ENCODE measurements at regions not wholly inside any gene's neighbourhood (a gene's known extent, or its start where the extent isn't known, plus 50 kb on each side); places are given as distances from the start of the nearest gene placed in this dataset.
"Not testable (repeated sequence)": the region's sequence is repeated elsewhere in the genome, so short reads cannot be mapped to it uniquely, and the experiment has no call there.

GRCh38 chr6:103820148-103820547, 1039.6 kb downstream of the HACE1 start:
- Histone ChIP-seq H4K20me1 (ENCODE audit: low read depth, low read length) (no peaks in the 10 kb centered on the region), H3K79me2 (ENCODE audit: insufficient read depth, low read length) (no peaks in the 10 kb centered on the region), H3F3A (ENCODE audit: insufficient read depth) (no peaks in the 10 kb centered on the region), H3K27me3 (ENCODE audit: low read length) (no peaks in the 10 kb centered on the region), H3K4me3 (ENCODE audit: insufficient read depth, low read length, poor library complexity, severe bottlenecking) (no peak overlapping the region), H3K9me3 (ENCODE audit: insufficient read depth, low read length) (no peaks in the 10 kb centered on the region), H3K9me2 (replicated peaks; ENCODE audit: insufficient read depth, low read length) (no peaks in the 10 kb centered on the region), H2AFZ (ENCODE audit: low read depth, low read length, severe bottlenecking) (no peak overlapping the region), H3K36me3 (ENCODE audit: low read length) (no peaks in the 10 kb centered on the region), H3K4me2 (ENCODE audit: low read depth, low read length, poor library complexity, severe bottlenecking) (no peak overlapping the region), H3K9ac (ENCODE audit: low read length) (no peak overlapping the region), H3K27ac (ENCODE audit: low read depth, low read length) (no peak overlapping the region)
- TF ChIP-seq CTCF (IDR thresholded peaks at IDR 0.05; ENCODE audit: insufficient read depth, low read length, poor library complexity, severe bottlenecking), result no peak

GRCh38 chr6:103819509-103819908, 1040.2 kb downstream of the HACE1 start:
- H3F3A ChIP-seq (ENCODE audit: insufficient read depth), result no peaks in the 10 kb centered on the region
- TF ChIP-seq CTCF (IDR thresholded peaks at IDR 0.05; ENCODE audit: insufficient read depth, low read length, poor library complexity, severe bottlenecking) (no peak), EZH2phosphoT487 (conservative IDR thresholded peaks at IDR 0.05; ENCODE audit: low read length) (no peak)
- H3K79me2 ChIP-seq (ENCODE audit: insufficient read depth, low read length), result no peaks in the 10 kb centered on the region
- H3K27me3 ChIP-seq (ENCODE audit: low read length), result no peaks in the 10 kb centered on the region
- no peaks in the 10 kb centered on the region for H3K9me3 ChIP-seq (ENCODE audit: insufficient read depth, low read length)
- no peaks in the 10 kb centered on the region for H3K9me2 ChIP-seq (replicated peaks; ENCODE audit: insufficient read depth, low read length)
- no peaks in the 10 kb centered on the region for H3K36me3 ChIP-seq (ENCODE audit: low read length)
- H3K27ac ChIP-seq (ENCODE audit: low read depth, low read length), result no peak overlapping the region
- H2AFZ ChIP-seq (ENCODE audit: low read depth, low read length, severe bottlenecking), result no peak overlapping the region
- no peak overlapping the region for H3K9ac ChIP-seq (ENCODE audit: low read length)
- no peak overlapping the region for H3K4me2 ChIP-seq (ENCODE audit: low read depth, low read length, poor library complexity, severe bottlenecking)
- no peaks in the 10 kb centered on the region for H4K20me1 ChIP-seq (ENCODE audit: low read depth, low read length)
- H3K4me3 ChIP-seq (ENCODE audit: insufficient read depth, low read length, poor library complexity, severe bottlenecking), result no peak overlapping the region

GRCh38 chr6:103812970-103813369, 1046.7 kb downstream of the HACE1 start:
- Histone ChIP-seq H3K9me3 (ENCODE audit: insufficient read depth, low read length) (no peaks in the 10 kb centered on the region), H3K27me3 (ENCODE audit: low read length) (no peaks in the 10 kb centered on the region), H3K36me3 (ENCODE audit: low read length) (no peaks in the 10 kb centered on the region), H3K9ac (ENCODE audit: low read length) (no peak overlapping the region), H3K4me2 (ENCODE audit: low read depth, low read length, poor library complexity, severe bottlenecking) (no peak overlapping the region), H4K20me1 (ENCODE audit: low read depth, low read length) (no peaks in the 10 kb centered on the region), H2AFZ (ENCODE audit: low read depth, low read length, severe bottlenecking) (no peak overlapping the region), H3K27ac (ENCODE audit: low read depth, low read length) (no peak overlapping the region), H3K9me2 (replicated peaks; ENCODE audit: insufficient read depth, low read length) (no peaks in the 10 kb centered on the region), H3F3A (ENCODE audit: insufficient read depth) (no peaks in the 10 kb centered on the region), H3K79me2 (ENCODE audit: insufficient read depth, low read length) (no peaks in the 10 kb centered on the region), H3K4me3 (ENCODE audit: insufficient read depth, low read length, poor library complexity, severe bottlenecking) (no peak overlapping the region)
- TF ChIP-seq CTCF (IDR thresholded peaks at IDR 0.05; ENCODE audit: insufficient read depth, low read length, poor library complexity, severe bottlenecking) (no peak), EZH2phosphoT487 (conservative IDR thresholded peaks at IDR 0.05; ENCODE audit: low read length) (no peak)

GRCh38 chr6:103801901-103802479, 1057.7 kb downstream of the HACE1 start:
- not testable (repeated sequence) for H3F3A ChIP-seq (ENCODE audit: insufficient read depth)

More at GRCh38 chr6:103801901-103802479, 1057.7 kb downstream of the HACE1 start:
- not testable (repeated sequence) for H3K79me2 ChIP-seq (ENCODE audit: insufficient read depth, low read length); H3K9me2 ChIP-seq (replicated peaks; ENCODE audit: insufficient read depth, low read length); H3K36me3 ChIP-seq (ENCODE audit: low read length); H4K20me1 ChIP-seq (ENCODE audit: low read depth, low read length); H3K27ac ChIP-seq (ENCODE audit: low read depth, low read length); H3K27me3 ChIP-seq (ENCODE audit: low read length); H2AFZ ChIP-seq (ENCODE audit: low read depth, low read length, severe bottlenecking); H3K4me2 ChIP-seq (ENCODE audit: low read depth, low read length, poor library complexity, severe bottlenecking); H3K9me3 ChIP-seq (ENCODE audit: insufficient read depth, low read length); H3K4me3 ChIP-seq (ENCODE audit: insufficient read depth, low read length, poor library complexity, severe bottlenecking); H3K9ac ChIP-seq (ENCODE audit: low read length)
